Sciatic nerve (tissue), 2 donors: ENCODE measurements at regions not wholly inside any gene's neighbourhood (a gene's known extent, or its start where the extent isn't known, plus 50 kb on each side); places are given as distances from the start of the nearest gene placed in this dataset.
A peak's percentile ranks its signal among the peaks of the same experiment; 100 is the strongest.
"Not testable (repeated sequence)": the region's sequence is repeated elsewhere in the genome, so short reads cannot be mapped to it uniquely, and the experiment has no call there.

Experiments
- ATAC-seq: fragments of 200-7000 bp; cut with Tn5 transposase; one replicate; pipeline ENCODE4 v1.9.1; 2020; ENCODE audit warnings: mild to moderate bottlenecking, moderate library complexity
- DNase-seq: peaks from one replicate; pipeline ENCODE4 v3.0.0-alpha.2; 2020; ENCODE audit warnings: low spot score
- intact Hi-C: fragments of 100-400 bp; cut with DNase I; formaldehyde crosslinking; loops from one replicate; pipeline ENCODE4 v1.14.2; 2022
- donor health status: DM: no; HTN: no; CAD: no.
- donor health status: DM: no; HTN: no; CAD: no.

- no peak for ATAC-seq
- intact Hi-C loops, result no loop called here
Measured at GRCh38 chr9:12230708-12231107, 462.5 kb upstream of the TYRP1 start.

GRCh38 chr9:12231832-12232231 is 461.4 kb upstream of the TYRP1 start:
- no peak for ATAC-seq
- no peak for DNase-seq
- intact Hi-C loops, result no loop called here

More at GRCh38 chr9:12230708-12231107, 462.5 kb upstream of the TYRP1 start:
- DNase-seq, result no peak

- intact Hi-C loops, result no loop called here
- no peak for DNase-seq
- ATAC-seq, result no peak
Measured at GRCh38 chr9:12232836-12233235, 460.3 kb upstream of the TYRP1 start.

- DNase-seq (no peak), ATAC-seq (no peak)
- intact Hi-C loops, result no loop called here
Measured at GRCh38 chr9:12253941-12254340, 439.2 kb upstream of the TYRP1 start.

- DNase-seq (no peak), ATAC-seq (no peak)
- intact Hi-C loops, result no loop called here
Measured at GRCh38 chr9:12266758-12267157, 426.4 kb upstream of the TYRP1 start.

- intact Hi-C loops, result no loop called here
- DNase-seq, result no peak
- peak; percentile 49 for ATAC-seq
Measured at GRCh38 chr9:12271421-12271891, 421.7 kb upstream of the TYRP1 start.

GRCh38 chr9:12272471-12273120 is 420.6 kb upstream of the TYRP1 start:
- ATAC-seq (no peak), DNase-seq (no peak)
- intact Hi-C loops, result no loop called here

GRCh38 chr9:12274577-12274976 is 418.6 kb upstream of the TYRP1 start:
- intact Hi-C loops, result no loop called here
- ATAC-seq (no peak), DNase-seq (no peak)

GRCh38 chr9:12276505-12276904 is 416.7 kb upstream of the TYRP1 start:
- ATAC-seq, result no peak
- intact Hi-C loops, result no loop called here
- DNase-seq, result no peak

GRCh38 chr9:12289711-12290110 is 403.5 kb upstream of the TYRP1 start:
- intact Hi-C loops, result no loop called here
- no peak for DNase-seq
- ATAC-seq, result no peak

GRCh38 chr9:12290166-12290869 is 402.9 kb upstream of the TYRP1 start:
- DNase-seq (no peak), ATAC-seq (no peak)
- intact Hi-C loops, result no loop called here

- no peak for ATAC-seq
- DNase-seq, result no peak
- intact Hi-C loops, result no loop called here
Measured at GRCh38 chr9:12305211-12305610, 388.0 kb upstream of the TYRP1 start.

- DNase-seq (no peak), ATAC-seq (no peak)
- intact Hi-C loops, result no loop called here
Measured at GRCh38 chr9:12314589-12314988, 378.6 kb upstream of the TYRP1 start.

- DNase-seq (no peak), ATAC-seq (no peak)
- intact Hi-C loops, result no loop called here
Measured at GRCh38 chr9:12318732-12319685, 374.2 kb upstream of the TYRP1 start.

- intact Hi-C loops, result loop anchor here (5.0 kb wide), 1 partner anchor 1168 kb away; no protein-coding TSS in a partner anchor
Measured at GRCh38 chr9:12329623-12329985, 363.6 kb upstream of the TYRP1 start.

GRCh38 chr9:12333966-12334365 is 359.2 kb upstream of the TYRP1 start:
- DNase-seq, ATAC-seq, intact Hi-C loops: not testable (repeated sequence)

More at GRCh38 chr9:12329623-12329985, 363.6 kb upstream of the TYRP1 start:
- DNase-seq (no peak), ATAC-seq (no peak)

GRCh38 chr9:12350775-12351174 is 342.4 kb upstream of the TYRP1 start:
- DNase-seq (no peak), ATAC-seq (no peak)
- intact Hi-C loops, result no loop called here

GRCh38 chr9:12351293-12352044 is 341.7 kb upstream of the TYRP1 start:
- DNase-seq, result no peak

GRCh38 chr9:12352045-12352315 is 341.2 kb upstream of the TYRP1 start:
- no peak for ATAC-seq
- no peak for DNase-seq
- intact Hi-C loops, result no loop called here

More at GRCh38 chr9:12351293-12352044, 341.7 kb upstream of the TYRP1 start:
- intact Hi-C loops, result no loop called here
- ATAC-seq, result no peak
